Brain pericyte (primary cell): ENCODE measurements at regions not wholly inside any gene's neighbourhood (a gene's known extent, or its start where the extent isn't known, plus 50 kb on each side); places are given as distances from the start of the nearest gene placed in this dataset.

Experiments used
- DNase-seq: peaks from one replicate; pipeline ENCODE4 v3.0.0-alpha.2; 2012; ENCODE audit warnings: low read depth, low spot score

GRCh38 chr2:111219285-111219684 lies 98.6 kb downstream of the BCL2L11 start:
- DNase-seq: no peak

DNA sequence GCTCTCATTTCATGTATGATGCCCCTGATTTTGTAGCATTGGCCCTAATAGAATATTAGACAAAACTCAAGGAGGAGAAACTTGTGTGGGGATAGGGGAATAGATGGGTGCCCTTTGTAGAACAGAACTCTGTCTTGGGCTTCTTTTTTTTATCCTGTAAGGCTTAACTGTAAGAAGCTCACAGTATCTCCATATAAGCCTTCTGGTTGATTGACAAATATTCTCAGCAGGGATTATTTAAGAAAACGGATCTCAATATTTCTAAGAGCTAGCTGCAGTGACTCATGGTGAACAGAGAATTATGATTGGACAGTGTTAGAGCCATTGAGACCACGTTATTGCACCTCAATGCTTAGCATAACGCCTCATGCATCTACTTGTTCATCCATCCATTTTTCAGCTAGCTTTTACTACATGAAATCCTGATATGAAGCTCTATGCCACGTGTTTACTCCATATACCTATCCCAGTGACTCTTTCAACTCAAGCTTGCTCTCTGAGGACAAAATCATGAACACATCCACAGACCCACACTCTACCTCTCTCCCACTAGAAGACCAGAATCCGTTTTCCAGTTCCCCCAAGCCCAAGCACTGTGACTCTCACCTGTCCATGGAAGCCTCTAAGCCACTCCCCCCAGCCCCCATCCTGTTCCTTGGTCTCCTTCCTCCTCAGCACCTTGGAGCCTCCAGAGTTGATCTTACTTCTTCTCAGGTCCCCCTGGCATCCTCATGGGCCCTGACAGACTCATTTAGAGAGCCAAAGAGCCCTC lies 99.2 kb downstream of the BCL2L11 start:
- DNase-seq: no peak

GRCh38 chr2:111220962-111221361 lies 100.2 kb downstream of the BCL2L11 start:
- DNase-seq: no peak

DNA sequence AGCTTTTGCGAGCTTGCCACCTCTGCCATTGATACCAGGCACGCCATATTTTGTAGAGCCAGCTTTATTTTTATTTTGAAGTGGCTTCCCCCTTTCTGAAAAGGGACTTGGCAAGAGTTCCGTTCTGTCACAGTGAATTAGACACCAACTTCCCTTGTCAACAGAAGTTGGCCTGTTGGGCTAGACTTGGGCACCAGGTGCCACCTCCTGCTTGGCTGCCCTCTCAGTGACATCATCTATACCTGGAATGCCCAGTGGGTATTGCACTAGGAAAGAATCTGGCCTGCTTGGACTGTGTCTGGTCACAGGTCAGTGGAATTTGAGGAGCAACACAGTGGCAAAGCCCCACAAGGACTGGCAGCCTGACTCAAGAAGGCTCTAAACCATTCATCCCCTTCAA lies 101.0 kb downstream of the BCL2L11 start:
- DNase-seq: no peak

GRCh38 chr2:111222204-111222866 lies 101.6 kb downstream of the BCL2L11 start:
- DNase-seq: no peak

- DNase-seq: no peak
These were observed 105.1 kb downstream of the BCL2L11 start for GRCh38 chr2:111225856-111226255.

DNA sequence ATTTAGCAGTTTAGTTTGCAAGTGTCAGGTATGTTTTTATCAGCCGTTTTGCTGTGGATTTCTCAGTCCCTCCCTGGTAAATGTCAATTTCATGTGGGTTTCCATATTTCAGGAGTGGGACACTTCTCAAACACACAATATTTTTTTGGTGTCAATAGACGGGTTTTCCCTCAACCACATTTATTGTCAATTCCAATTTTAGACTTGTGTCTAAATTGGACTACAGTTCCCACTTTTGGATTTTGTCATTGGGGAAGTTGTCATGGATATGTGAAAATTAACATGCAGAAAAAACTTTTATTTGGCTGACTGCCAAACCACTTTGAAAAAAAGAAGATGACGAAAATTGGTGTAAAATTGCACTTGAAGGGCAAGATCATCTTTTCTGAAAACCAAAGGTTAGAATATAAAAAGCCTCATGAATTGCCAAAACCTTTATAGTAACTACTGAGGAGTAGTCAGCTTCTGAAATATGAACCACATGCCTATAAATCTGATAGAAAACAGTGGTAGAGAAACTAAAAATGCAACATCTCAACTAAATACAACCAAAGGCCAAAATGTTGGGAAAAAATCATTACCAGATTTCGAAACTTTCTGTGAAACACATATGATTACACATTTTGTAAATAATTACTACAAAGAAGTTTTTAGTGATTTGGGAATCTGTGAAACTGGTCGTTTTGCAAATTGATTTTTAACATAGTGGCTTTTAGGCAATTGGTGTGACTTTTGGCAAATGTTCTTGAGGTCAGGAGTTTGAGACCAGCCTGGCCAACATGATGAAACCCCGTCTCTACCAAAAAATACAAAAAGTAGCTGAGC lies 106.4 kb downstream of the BCL2L11 start:
- DNase-seq: no peak

- no peak for DNase-seq
These were observed 107.0 kb downstream of the BCL2L11 start for GRCh38 chr2:111227716-111228141.

GRCh38 chr2:111231532-111232252 lies 111.0 kb downstream of the BCL2L11 start:
- no peak for DNase-seq

DNA sequence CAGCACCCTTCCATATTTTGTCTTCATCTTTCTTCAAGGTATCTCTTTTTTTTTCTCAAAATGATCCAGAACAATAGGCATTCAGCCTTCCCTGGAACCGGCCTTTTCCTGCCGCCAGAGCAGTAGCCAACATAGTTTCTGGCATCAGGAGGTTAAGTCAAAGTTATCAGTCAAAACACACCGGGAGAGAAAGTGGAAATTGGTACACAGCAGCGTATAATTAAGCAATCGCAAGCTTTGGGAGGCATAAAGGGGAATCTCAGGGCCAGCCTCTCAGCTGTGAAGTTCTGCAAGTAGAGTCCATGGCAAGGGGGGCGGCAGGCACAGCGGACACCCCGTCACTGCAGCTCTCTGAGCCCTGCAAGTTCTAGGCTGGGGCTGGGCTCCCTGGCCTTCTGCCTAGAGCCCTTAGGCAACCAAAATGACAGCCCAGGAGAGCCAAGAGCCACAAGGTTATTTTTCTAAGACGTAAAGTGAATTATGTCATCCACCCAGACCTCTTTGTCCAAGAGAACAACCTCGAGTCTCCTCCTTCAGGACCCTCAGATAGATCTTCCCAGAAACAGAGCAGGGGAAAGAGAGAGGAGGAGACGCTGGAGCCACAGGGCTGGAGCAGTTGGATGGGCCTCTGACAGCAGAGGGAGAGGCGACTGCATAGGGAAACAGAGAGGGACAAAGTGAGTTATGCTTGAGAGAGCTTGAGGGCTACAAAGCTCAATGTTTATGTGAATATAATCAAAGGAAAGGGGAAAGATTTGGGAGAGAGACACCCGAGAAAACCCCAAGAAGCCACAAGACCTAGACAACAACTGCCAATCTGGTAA lies 114.7 kb downstream of the BCL2L11 start:
- no peak for DNase-seq

GRCh38 chr2:111236025-111236424 lies 115.3 kb downstream of the BCL2L11 start:
- no peak for DNase-seq

DNA sequence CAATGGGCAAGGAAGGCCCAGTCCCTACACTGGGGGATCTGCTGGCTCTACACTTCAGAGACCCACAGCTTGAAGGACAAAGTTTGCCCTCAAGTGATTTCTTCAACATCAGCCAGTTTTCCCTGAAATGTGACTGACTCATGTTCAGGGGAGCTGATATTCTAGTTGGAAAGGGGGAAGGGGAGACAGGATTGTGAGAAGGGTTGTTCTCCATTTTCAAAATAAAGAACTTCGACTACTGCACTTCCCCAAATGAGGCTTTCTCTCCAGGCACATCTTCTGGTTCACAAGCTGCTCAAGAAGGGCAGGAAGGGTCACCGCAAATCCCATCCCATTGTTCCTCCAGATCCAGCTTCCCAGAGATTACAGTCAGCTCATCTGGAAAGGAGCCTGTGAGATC lies 117.6 kb downstream of the BCL2L11 start:
- DNase-seq: no peak

- DNase-seq: no peak
These were observed 118.4 kb downstream of the BCL2L11 start for GRCh38 chr2:111239107-111239506.

DNA sequence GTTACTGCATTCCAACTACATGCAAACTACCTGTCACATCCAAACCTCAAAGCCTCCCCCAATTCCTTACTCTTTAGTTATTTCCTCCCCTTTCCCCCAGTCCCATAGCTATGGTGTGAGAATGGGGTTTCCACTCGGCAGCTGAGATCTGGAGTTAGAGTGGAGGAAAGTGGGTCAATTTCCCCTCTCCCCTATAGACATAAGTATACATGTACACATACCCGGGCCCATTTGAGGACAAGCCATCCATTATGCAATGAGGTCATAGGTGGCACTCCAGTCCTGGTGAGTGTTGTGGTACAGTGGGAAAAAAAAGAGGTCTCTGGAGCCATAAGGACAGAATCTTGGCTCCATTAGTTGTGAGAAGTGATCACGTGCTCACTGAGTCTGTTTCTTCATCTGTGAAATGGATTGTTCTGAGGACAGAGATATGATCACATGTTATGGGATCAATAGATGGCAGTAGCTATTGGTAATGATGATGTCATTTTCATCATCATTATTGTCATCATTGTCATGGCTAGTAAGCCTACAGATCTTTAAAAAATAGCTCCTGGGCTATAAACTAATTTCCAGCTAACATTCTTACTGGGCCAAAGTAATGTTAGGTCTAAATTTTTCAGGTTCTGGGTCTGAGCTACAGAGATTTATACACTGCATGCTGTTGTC lies 119.0 kb downstream of the BCL2L11 start:
- no peak for DNase-seq

GRCh38 chr2:111243295-111243694 lies 122.6 kb downstream of the BCL2L11 start:
- no peak for DNase-seq

- no peak for DNase-seq
These were observed 124.2 kb downstream of the BCL2L11 start for GRCh38 chr2:111244864-111245263.

- no peak for DNase-seq
These were observed 125.9 kb downstream of the BCL2L11 start for GRCh38 chr2:111246620-111247061.

- DNase-seq: no peak
These were observed 126.8 kb downstream of the BCL2L11 start for GRCh38 chr2:111247491-111247890.

DNA sequence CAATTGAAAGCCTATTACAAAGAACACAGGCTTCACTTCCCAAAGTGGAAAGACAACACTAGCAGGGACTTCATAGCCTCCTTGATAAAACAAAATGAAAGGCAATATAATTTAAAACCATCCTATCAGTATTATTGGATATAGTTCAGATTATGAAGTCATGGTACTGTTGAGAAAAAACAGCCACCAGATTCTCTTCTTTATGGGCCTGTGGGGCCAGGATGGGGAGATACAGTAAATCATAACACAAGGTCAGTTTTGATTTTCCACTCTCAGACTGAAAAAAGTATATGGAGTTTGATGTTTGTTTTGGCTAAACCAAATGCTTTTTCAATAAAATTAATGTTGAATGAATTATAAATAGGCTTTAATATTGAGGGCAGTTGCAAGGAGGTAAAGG lies 129.1 kb downstream of the BCL2L11 start:
- no peak for DNase-seq

DNA sequence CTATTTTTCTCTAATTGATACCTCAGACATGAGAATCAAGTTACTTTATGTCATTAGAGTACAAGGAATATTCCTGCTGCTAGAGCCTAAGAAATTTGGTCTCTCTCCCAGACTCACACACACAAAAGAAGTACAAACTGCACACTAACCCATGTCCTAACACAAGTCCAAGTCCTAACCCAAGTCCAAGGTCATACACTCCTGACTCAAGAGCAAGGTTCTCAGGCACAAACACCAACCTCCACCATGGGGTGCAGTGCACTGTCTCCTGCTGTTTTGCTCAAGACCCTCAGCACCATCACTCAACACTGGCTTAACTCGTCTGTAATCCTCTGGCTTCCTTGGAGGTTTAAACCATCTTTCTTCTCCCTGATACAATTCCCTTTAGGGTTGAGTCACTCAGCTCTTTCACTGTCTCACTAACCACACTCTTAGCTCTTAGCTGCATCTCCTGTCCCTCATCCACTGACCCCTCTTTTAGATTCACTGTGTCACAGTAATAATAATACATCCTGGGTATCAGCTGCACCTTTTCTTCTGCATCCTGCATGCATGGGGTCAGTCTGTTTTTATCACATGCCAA lies 129.8 kb downstream of the BCL2L11 start:
- no peak for DNase-seq
